ENCODE measurements at regions not wholly inside any gene's neighbourhood (a gene's known extent, or its start where the extent isn't known, plus 50 kb on each side); places are given as distances from the start of the nearest gene placed in this dataset.

DNA sequence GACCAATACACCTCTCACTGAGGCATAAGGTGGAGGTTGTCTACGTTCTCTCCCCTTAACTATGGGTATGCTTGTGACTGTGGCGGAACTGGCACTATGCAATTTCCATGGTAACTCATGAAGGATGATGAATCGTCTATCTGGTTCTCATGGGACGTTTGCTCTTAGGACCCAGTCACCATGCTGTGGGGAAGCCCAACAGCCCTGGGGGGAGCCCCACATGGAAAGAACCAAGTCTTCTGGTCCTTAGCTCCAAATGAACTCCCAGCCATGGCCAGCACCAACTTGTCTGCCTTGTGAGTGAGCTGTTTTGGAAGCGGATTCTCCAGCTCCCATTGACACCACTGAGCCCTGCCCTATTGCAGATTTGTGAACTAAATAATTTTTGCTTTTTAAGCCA is 188.7 kb upstream of the S1PR3 start (continued):
- TF ChIP-seq ZMYM3 (CRISPR knock-in tag; IDR thresholded peaks at IDR 0.05) = no peak
- no peak for TF ChIP-seq ZFP36 (IDR thresholded peaks at IDR 0.05; ENCODE audit: borderline replicate concordance, low read depth, low read length, partially characterized antibody)
- TF ChIP-seq, protein P1, sequence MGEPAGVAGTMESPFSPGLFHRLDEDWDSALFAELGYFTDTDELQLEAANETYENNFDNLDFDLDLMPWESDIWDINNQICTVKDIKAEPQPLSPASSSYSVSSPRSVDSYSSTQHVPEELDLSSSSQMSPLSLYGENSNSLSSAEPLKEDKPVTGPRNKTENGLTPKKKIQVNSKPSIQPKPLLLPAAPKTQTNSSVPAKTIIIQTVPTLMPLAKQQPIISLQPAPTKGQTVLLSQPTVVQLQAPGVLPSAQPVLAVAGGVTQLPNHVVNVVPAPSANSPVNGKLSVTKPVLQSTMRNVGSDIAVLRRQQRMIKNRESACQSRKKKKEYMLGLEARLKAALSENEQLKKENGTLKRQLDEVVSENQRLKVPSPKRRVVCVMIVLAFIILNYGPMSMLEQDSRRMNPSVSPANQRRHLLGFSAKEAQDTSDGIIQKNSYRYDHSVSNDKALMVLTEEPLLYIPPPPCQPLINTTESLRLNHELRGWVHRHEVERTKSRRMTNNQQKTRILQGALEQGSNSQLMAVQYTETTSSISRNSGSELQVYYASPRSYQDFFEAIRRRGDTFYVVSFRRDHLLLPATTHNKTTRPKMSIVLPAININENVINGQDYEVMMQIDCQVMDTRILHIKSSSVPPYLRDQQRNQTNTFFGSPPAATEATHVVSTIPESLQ (CRISPR knock-in tag; conservative IDR thresholded peaks at IDR 0.05) = no peak
- no peak for TF ChIP-seq NFE2L2 (IDR thresholded peaks at IDR 0.05; ENCODE audit: low read length)
- no peak for TF ChIP-seq ZZZ3 (CRISPR knock-in tag; IDR thresholded peaks at IDR 0.05; ENCODE audit: borderline replicate concordance)

DNA sequence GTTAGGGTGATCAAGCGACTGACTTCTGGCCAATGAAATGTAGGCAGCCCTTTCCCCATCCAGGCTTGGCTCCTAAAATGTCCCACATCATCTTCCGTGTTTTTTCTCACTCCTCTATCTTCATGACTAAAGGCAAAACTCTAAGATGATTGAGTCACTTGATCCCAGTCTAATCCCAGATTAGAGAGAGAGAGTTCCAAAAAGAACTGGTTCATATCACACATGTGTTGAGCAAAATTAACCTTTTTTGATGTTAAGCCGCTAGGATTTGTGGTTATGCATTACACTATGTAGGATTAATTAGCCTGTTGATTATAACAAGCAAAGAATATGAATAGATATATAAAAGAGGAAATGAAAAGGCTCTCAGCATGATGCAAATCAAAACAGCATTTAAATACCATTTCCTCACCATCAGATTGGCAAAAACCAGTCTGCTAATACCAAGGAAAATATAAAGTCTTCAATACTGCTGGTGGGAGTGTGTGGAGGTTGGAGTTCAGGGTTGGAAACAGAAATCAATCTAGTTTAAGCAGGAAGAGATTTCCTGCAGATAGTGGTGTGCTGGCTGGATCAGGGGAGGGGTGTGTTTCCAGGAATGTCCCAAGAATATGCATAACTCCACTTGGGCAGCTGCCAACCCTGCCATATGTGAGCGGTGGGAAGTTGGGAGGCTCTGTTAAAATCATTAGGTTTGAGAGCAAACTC is 187.6 kb upstream of the S1PR3 start:
- H3K4me1 ChIP-seq (ENCODE audit: insufficient read depth, low read length) = no peaks in the 10 kb centered on the region
- no peak overlapping the region for H3K27ac ChIP-seq (ENCODE audit: extremely low read length, insufficient read depth, low read length)
- no peaks in the 10 kb centered on the region for H3K79me2 ChIP-seq (ENCODE audit: insufficient read depth, low read length)
- WGBS (ENCODE audit: low lambda C conversion rate) = 15% methylated on average over 4 of the region's 4 CpGs
- TF ChIP-seq ZNF577 (CRISPR knock-in tag; IDR thresholded peaks at IDR 0.05; ENCODE audit: borderline replicate concordance, low read depth) (no peak), KMT2B (CRISPR knock-in tag; IDR thresholded peaks at IDR 0.05) (no peak), SP5 (CRISPR knock-in tag; IDR thresholded peaks at IDR 0.05; ENCODE audit: borderline replicate concordance, low read depth) (no peak), NCOA5 (CRISPR knock-in tag; IDR thresholded peaks at IDR 0.05) (no peak), TARDBP (CRISPR knock-in tag; IDR thresholded peaks at IDR 0.05) (no peak), SALL2 (CRISPR knock-in tag; IDR thresholded peaks at IDR 0.05) (no peak), MAZ (IDR thresholded peaks at IDR 0.05; ENCODE audit: borderline replicate concordance, low read depth, low read length) (no peak), MAZ (CRISPR knock-in tag; IDR thresholded peaks at IDR 0.05; ENCODE audit: low read depth) (no peak)
- no peak overlapping the region for H3K9ac ChIP-seq (ENCODE audit: insufficient read depth, low read depth, low read length)
- H3K9me3 ChIP-seq (ENCODE audit: low read length) = no peaks in the 10 kb centered on the region
- H4K20me1 ChIP-seq (ENCODE audit: insufficient read depth, low read length) = no peaks in the 10 kb centered on the region
- ChIA-PET CTCF (ENCODE audit: low intra/inter-chr PET ratio, low total read pairs) (no interaction called here), POLR2A (no interaction called here)
- H3K27me3 ChIP-seq (ENCODE audit: control insufficient read depth in 1 of 2, insufficient read depth in 2 of 2, low read length in 2 of 2) = peaks cover 0 to 11% of the 10 kb centered on the region in 2 experiments; a peak in 3 of 5 replicates
- in situ Hi-C loops (cut with HindIII; ENCODE audit: extremely low pct_ligation_motif_present, low pct_unique_long_range_greater_than_20kb) = no loop called here
- H3K4me3 ChIP-seq (replicated peaks in 1 of 3; ENCODE audit: insufficient read depth in 1 of 3, low read depth in 2 of 3, low read length in 3 of 3) = no peak overlapping the region
- no peak overlapping the region for H3K4me2 ChIP-seq (ENCODE audit: low read depth, low read length)
- ATAC-seq (no peak), DNase-seq (ENCODE audit: low spot score) (no peak), FAIRE-seq (no peak)
- H3K36me3 ChIP-seq (replicated peaks in 1 of 2; ENCODE audit: control insufficient read depth in 1 of 2, insufficient read depth in 2 of 2, low read length in 2 of 2) = no peaks in the 10 kb centered on the region
- intact Hi-C loops (cut with micrococcal nuclease; ENCODE audit: unreplicated experiment) = no loop called here
- H2AFZ ChIP-seq (ENCODE audit: low read length) = no peak overlapping the region
- no TSS peak for BruUV-seq (replicated peaks)
